HG03280 (cell line): ENCODE measurements at regions not wholly inside any gene's neighbourhood (a gene's known extent, or its start where the extent isn't known, plus 50 kb on each side); places are given as distances from the start of the nearest gene placed in this dataset.
"Not testable (repeated sequence)": the region's sequence is repeated elsewhere in the genome, so short reads cannot be mapped to it uniquely, and the experiment has no call there.

ENCODE experiments used
- ATAC-seq: cut with Tn5 transposase; IDR thresholded peaks from one replicate; pipeline ENCODE4 v1.9.1; 2021; ENCODE audit warnings: mild to moderate bottlenecking, moderate library complexity; ENCODE audit not compliant: unreplicated experiment

DNA sequence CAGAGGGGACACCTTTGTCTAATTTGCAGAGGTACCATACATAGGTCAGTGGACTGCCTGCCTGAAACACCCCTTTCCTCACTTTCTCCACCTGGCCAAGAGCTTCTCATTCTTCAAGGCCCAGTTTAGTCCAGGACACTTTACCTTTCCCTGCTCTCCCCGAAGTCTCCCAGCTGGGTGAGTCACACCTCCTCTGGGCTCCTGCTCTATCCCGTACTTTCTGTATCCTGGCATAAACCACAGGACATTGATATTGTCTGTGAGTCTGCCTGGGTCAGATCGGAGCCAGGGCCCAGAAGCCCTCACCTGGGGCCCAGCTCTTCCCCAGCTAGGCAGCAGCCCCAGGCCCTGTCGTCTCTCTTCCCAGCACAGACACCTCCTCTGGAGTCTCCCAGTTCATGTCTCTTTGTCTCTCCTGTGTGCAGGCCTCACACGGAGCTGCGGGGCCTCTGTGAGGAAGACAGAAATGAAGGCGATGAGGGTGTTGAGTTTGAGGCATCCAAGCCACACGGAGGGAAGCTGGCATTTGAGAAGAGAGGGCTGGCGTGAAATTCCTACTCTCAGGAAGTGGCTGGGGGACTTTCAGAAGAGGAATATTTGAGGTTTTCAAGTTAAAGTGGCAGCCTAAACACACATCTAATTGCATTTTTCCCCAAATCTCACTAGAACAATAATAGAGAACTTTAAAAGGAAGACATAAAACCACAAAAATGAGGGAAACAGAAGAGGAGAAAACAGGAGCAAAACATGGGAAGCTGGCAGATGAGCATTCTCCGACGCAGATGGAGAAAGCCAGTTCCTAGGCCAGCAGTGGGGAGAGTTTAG, 79.6 kb upstream of the LAPTM4A start:
- no peak for ATAC-seq

GRCh38 chr2:20130160-20130560, 78.7 kb upstream of the LAPTM4A start:
- no peak for ATAC-seq

DNA sequence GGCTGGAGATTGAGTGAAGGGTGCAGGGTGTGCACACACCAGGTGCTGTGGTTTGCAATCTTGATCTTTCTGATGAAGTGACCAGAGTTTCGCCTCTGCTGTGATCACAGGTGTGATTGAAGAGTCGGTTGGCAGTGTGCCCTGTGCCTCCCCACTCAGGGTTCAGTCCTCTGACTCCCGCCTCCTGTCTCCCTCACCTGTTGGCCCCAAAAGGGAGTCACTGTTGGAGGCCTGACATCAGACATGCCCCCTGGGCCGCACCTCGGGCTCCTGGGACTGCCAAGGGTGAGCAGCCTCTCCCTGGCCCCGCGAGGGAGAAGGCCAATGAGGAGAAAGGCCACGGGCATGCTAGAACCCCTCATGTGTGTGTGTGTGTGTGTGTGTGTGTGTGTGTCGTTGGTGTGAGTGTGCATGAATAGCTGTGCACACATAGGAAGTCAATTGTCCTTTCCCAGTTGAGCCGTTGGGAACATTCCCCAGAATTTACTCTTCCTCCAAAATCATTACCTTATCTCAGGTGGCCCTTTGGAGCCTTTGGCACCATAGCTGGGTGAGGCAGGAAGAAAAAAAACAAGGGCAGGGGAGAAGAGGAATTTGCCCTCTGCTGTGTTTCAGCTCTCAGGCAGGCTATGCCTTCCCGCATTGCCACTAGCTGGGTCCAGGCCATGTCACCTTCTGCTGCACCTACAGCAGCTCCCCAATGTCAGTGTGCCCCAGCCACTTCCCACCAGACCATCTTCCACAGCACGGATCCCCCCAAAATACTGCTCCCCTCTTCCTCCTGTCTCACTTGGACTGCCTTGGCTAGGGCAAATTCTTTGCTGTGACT, 78.1 kb upstream of the LAPTM4A start:
- no peak for ATAC-seq

- no peak for ATAC-seq
These were observed 77.3 kb upstream of the LAPTM4A start for GRCh38 chr2:20128506-20129330.

DNA sequence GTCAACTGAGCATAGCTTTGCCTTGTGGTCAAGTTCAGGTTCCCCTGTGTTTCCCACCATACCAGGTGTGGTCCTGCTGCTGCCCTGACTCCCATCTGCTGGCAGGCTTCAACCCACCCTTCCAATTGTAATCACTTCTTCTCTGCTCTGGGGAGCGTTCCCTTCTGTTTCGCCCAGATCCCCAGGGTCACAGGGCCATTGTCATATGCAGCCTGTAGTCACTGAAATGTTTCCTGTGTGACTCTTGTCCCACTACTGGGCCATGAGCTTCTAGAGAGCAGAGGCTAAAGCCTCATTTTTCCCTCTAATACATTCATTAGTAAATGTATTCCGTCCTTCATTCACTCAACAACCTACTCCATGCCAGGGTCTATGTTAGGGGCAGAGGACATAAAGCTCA, 75.0 kb upstream of the LAPTM4A start:
- ATAC-seq: no peak

DNA sequence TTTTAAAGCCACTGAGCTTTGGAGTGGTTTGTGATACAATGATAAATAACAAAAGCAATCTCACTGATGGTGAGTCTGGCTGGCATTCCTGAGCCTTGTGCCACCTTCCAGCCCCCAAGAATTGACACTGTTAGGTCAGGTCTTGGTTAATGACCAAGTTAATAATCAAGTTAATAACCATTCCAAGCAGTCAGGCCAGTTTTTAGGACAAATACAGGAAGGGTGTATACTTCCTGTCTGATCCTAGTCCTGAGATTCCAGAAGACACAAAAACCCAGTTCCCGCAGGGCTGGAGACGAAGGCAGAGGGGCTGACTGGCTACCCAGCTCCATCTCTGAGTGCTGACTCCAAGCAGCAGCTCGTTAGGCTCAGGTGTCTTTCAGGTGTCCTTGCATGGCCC, 74.6 kb upstream of the LAPTM4A start:
- no peak for ATAC-seq

DNA sequence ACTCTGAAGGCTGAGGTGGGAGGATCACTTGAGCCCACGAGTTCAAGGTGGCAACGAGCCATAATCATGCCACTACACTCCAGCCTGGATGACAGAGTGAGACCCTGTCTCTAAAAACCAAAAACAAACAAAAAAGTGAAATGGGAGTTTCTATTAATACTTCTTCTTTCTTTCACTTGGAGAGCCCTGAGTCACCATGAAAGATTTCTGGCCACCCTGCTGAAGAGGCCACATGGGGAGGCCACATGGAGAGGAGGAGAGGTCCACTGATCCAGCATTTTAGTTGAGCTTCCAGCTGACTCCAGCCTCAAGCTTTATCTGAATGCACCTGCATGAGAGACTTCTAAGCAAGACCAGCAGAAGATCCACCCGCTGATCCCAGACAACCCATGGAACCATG, 74.2 kb upstream of the LAPTM4A start:
- ATAC-seq: no peak

- ATAC-seq: no peak
These were observed 73.7 kb upstream of the LAPTM4A start for GRCh38 chr2:20125164-20125563.

GRCh38 chr2:20123871-20124594, 72.6 kb upstream of the LAPTM4A start:
- ATAC-seq: no peak

DNA sequence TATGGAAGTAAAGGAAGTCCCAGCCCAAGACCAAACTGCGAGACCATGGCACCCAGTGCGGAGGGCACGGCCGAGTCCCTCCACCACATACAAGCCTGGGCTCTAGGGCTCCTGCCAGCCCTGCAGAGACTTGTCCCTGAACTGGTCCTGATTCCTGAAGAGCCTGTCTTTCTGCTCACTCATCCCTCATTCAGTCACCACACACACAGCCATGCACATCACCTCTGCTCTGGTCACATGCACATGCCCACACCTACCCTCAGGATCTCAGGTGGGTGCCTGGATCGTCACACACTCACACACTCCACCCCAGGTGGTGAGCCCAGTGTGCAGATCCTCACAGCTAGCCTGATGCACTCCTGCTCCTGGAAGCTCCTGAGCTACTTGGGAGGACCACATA, 71.4 kb upstream of the LAPTM4A start:
- no peak for ATAC-seq

DNA sequence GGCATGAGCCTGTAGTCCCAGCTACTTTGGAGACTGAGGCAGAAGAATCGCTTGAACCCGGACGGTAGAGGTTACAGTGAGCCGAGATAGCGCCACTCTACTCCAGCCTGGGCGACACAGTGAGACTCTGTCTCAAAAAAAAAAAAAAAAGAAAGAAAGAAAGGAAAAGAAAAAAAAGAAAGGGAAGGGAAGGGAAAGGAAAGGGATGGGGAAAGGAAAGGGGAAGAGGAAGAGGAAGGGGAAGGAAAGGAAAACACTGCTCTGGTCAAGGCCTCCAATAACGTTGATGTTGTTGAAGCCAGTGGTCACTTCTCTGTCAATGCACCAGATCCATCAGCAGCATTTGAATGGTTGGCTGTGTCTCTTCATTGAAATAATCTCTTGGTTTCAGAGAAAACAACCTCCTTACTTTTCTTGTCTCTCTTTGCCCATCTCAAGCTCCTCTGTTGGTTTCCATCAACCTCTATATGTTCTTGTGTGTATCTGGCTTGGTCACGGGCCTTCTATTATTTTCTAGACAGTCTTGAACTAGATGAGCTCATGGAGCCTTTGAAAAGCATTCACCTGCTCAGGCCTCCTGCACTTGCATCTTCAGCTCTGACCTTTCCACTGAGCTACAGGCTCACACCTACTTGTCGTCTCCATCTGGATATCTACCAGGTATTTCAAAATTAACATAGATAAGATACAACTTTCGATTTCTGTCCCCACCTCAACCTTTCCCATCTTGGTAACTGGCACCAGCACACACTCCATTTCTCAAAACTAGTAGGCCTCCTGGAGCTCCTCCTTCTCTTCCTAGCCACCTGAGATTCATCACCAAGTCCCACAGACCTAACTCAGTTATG, 69.4 kb upstream of the LAPTM4A start:
- no peak for ATAC-seq

- no peak for ATAC-seq
These were observed 66.6 kb upstream of the LAPTM4A start for GRCh38 chr2:20118051-20118450.

DNA sequence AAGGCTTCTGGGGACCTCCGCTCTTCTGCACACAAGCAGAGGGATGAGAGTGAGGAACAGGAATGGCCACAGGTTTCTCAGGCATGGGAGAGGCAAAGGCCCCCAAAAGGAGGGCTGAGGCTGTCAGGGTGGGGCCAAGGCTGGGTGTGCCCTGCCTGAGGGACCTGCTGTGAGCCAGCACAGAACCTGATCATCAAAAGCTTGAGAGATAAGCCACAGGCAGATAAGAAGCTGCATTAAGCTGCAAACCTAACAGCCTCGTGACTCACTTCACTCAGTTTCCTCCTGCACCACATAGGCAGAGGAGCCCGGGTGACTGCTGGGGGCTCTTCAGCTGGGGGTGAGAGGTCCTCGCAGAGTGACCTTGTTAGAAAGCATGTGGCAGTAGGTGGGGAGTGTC, 64.5 kb upstream of the LAPTM4A start:
- ATAC-seq: no peak

DNA sequence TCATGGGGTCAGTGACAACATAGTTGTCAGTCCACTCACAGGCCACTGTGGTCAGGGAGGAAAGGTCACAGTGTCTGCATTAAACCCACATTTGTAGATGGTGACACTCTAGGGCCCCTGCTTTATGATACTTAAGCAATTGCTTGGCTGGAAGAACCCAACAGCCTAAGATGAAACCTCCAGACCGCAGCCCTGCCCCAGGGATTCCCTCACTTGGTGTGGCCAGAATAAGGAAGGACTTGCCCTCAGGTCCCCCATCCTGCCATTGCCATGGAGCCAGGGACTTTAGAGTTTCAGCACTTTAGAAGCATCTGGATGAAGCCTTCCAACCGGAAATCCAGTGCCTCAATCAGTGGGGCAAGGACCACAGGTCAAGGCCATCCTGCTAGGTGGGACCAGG, 63.9 kb upstream of the LAPTM4A start:
- no peak for ATAC-seq

DNA sequence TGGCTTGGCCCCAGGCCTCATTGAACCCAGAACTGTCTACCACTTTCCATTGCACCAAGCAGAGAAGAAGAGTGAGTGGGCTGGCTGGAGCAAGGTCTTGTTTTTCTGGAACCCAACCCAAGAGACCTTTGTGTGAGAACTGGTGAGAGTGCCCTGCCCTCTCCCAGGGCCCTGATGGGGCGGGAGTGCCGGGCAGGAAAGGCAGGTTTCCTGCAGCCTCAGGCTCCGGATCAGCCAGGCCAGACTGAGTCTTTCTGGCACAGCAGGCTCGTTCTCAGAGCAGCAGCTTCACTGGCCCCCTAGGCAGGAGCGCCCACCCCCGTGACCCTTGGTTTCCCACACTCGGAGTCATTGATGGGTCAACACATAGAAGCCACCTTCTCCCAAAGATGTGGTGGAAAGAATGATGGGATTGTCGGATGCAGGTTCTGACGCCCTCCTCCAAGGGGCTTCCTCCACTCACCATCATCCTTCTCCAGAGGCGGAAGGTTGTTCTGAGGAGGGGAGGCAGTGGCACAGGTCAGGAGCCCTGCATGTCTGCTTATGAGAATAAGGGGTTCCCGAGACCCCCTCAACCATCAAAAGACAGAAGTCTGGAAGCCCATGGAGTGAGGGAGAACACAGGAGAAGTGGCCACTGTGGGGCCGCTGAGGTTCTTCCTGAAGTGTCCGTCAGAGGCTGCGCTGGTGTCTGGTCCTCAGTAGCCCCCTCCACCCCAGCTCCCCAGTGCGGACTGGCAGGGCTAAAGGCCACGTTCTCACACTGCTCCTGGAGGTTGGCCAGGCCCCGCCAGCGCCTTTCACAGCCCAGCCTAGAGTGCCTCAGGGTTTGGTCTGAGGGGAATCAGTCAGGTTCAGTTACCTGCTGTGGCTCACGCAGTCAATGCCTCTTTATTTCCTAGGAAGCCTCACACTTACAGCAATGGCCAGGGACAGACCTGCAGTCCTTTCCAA, 62.8 kb upstream of the LAPTM4A start:
- no peak for ATAC-seq

- no peak for ATAC-seq
These were observed 61.8 kb upstream of the LAPTM4A start for GRCh38 chr2:20113004-20113796.

- not testable (repeated sequence) for ATAC-seq
These were observed 60.9 kb upstream of the LAPTM4A start for GRCh38 chr2:20112361-20112760.
